Transverse colon (tissue), 4 donors: ENCODE measurements at regions not wholly inside any gene's neighbourhood (a gene's known extent, or its start where the extent isn't known, plus 50 kb on each side); places are given as distances from the start of the nearest gene placed in this dataset.

Source experiments
- EP300 ChIP-seq: sonication (generic); formaldehyde crosslinking; IDR thresholded peaks from one replicate; pipeline ENCODE4 v1.6.1; 2017; ENCODE audit warnings: antibody characterized with exemption, low read depth
- POLR2AphosphoS5 ChIP-seq, 3 donors: sonication (generic); formaldehyde crosslinking; IDR thresholded peaks; one replicate each; pipeline ENCODE4 v1.6.1; 2016; ENCODE audit warnings: antibody characterized with exemption in 3 of 3
- TF ChIP-seq, protein P1 (sequence below), 5 experiments: fragments of 200-600 bp in 3 of 5; fragments of 450-650 bp in 2 of 5; sonication (generic) in 3 of 5; IDR thresholded peaks; 1 replicate in 2 of 5; 2 replicates in 3 of 5; pipeline ENCODE4 v1.5.1; 2016 to 2017; ENCODE audit warnings: antibody characterized with exemption in 5 of 5, inconsistent platforms in 3 of 5, mild to moderate bottlenecking in 2 of 5, moderate library complexity in 1 of 5

DNA sequence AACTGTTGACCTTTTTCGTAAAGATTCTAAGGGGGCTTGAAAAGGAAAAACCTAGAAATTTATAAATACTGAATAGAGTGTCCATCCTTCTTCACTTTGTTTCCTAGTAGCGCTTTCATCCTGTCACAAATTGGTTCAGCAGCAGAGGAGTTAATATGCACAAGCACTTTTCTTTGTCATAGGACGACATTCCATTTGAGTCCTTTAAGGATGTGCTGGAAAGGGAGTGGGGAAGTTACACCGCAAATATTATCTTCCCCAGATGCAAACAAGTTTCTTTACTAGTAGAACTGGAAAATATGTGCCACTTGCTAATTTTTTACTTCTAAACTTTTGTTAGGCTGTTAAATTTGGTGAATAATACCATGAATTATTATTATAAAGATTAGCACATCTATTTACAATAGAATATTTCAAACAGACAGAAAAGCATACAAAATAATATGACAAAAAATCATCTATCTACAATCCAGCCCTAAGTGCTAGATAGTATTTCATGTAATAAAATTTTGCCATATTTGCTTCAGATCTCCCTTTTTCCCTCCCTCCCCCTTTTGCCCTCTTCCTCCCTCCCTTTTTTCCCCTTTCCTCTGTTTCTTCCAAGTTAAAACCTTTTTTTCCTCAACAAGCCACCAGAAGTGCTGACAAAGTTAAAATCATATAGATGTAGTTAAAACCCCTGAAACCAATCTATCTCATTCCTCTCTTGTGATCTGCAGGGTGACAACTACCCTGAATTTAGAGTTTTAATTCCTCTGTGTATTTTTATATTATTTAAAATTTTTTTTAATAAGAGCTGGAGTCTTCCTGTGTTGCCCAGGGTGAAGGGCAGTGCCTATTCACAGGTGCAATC, 50.5 kb upstream of the MAP4K3 start:
- TF ChIP-seq POLR2AphosphoS5 (IDR thresholded peaks at IDR 0.05): no peak
- TF ChIP-seq, protein P1, sequence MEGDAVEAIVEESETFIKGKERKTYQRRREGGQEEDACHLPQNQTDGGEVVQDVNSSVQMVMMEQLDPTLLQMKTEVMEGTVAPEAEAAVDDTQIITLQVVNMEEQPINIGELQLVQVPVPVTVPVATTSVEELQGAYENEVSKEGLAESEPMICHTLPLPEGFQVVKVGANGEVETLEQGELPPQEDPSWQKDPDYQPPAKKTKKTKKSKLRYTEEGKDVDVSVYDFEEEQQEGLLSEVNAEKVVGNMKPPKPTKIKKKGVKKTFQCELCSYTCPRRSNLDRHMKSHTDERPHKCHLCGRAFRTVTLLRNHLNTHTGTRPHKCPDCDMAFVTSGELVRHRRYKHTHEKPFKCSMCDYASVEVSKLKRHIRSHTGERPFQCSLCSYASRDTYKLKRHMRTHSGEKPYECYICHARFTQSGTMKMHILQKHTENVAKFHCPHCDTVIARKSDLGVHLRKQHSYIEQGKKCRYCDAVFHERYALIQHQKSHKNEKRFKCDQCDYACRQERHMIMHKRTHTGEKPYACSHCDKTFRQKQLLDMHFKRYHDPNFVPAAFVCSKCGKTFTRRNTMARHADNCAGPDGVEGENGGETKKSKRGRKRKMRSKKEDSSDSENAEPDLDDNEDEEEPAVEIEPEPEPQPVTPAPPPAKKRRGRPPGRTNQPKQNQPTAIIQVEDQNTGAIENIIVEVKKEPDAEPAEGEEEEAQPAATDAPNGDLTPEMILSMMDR (IDR thresholded peaks at IDR 0.05): no peak
- no peak for TF ChIP-seq EP300
